NCI-H345 treated with DMSO at 0.1 percent for 48 hours (cell line): ENCODE measurements at regions not wholly inside any gene's neighbourhood (a gene's known extent, or its start where the extent isn't known, plus 50 kb on each side); places are given as distances from the start of the nearest gene placed in this dataset.
A peak's percentile ranks its signal among the peaks of the same experiment; 100 is the strongest.

Source experiments
- DNase-seq: peaks from one replicate; lab custom pipeline; 2025; ENCODE audit not compliant: unreplicated experiment; lab: John Stamatoyannopoulos, UW

- DNase-seq = no peak
Measured at GRCh38 chr11:115695677-115696364, 191.6 kb upstream of the CADM1 start.

GRCh38 chr11:115693002-115693401 lies 188.8 kb upstream of the CADM1 start:
- no peak for DNase-seq

DNA sequence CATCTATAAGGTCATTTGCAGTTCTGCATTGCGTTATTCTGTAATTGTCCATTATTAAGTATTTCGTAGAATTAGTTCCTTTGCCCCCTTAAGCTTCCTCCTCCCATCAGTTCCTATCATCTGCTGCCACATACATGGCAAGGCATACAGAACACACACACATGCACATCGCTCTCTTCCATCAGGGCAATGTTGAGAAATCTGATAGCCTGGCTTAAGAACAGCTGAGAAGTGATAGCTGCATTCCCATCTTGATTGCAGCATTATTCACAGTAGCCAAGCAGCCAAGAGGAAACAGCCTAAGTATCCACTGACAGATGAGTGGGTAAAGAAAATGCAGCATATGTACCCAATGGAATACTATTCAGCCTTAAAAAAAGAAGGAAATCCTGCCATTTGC lies 186.8 kb upstream of the CADM1 start:
- DNase-seq = no peak

GRCh38 chr11:115687934-115688333 lies 183.7 kb upstream of the CADM1 start:
- no peak for DNase-seq

GRCh38 chr11:115684699-115685098 lies 180.5 kb upstream of the CADM1 start:
- no peak for DNase-seq

DNA sequence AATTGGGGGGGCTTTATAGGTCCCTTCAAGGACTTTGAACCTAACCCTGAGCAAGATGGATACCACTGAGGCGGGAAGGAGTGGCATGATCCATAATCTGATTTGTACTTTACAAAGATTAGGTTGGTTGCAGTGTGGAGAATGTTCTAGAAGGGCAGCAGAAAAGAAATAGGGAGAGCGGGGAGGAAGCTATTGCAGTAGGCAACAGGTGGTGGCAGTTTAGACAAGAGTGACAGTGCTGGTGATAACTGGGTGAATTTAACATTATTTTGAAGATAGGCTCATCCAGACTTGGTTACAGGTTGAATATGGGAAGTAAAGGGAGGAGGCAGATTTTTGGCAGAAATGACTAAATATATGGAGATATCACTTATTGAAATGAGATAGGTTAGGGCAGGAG lies 179.9 kb upstream of the CADM1 start:
- no peak for DNase-seq

- no peak for DNase-seq
Measured at GRCh38 chr11:115682888-115683287, 178.7 kb upstream of the CADM1 start.

DNA sequence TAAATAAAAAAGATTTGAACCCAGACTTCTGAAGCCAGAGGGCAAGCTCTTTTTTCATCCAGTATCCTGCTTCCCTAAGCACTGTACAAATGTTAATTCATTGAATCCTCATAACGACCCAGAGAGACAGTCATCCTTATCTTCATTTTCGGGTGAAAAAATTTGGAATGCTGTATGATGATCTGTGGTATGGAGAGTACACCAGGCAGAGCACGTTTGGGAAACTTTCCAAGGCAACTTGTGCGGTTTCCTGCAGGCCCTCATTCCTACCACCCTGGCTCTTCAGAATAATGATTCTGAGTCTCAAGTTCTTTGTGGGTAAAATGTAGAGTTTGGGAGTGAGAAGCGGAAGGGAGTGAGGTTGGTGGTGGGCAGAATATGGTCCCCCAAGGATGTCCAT lies 177.9 kb upstream of the CADM1 start:
- DNase-seq = no peak

DNA sequence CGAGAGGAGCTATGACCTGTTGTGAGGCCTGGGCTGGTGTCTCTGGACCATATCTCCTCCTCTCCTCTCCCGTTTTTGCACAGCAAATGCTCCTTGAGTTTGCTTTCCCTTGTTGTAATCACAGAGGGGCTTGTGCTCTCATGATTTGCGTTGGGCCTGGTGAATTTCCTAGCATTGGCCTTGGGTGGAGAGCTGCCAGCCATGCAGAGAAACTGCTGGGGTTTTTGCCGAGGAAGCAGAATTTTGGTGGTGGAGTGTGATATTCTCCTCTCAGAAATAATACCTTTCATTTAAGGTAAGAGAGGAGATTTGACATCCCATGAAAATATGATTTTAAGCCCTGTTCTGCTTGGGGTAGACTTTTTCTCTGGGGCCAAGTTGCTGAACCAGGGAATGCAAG lies 175.7 kb upstream of the CADM1 start:
- no peak for DNase-seq

- DNase-seq = no peak
Measured at GRCh38 chr11:115678942-115679341, 174.7 kb upstream of the CADM1 start.

- DNase-seq = no peak
Measured at GRCh38 chr11:115677190-115677589, 173.0 kb upstream of the CADM1 start.

GRCh38 chr11:115676768-115677167 lies 172.6 kb upstream of the CADM1 start:
- DNase-seq = no peak

DNA sequence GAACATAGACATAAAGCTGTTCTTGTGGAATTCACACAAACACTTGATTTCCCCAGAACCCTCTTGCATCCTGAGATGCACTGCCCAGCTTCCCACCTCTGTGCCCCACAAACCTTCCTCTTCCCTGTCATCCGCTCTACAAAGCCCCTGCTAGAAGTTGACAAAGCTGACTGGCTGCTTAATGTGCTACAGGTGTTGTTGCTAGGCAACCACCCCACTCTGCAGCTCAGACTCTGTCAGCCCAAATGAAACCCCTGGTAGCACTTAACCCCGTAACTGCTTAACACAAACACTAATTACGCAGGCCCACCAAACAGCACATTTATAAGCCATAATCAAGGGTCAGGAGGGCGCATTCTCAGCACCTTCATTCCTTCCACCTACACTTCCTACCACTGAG lies 172.0 kb upstream of the CADM1 start:
- no peak for DNase-seq

DNA sequence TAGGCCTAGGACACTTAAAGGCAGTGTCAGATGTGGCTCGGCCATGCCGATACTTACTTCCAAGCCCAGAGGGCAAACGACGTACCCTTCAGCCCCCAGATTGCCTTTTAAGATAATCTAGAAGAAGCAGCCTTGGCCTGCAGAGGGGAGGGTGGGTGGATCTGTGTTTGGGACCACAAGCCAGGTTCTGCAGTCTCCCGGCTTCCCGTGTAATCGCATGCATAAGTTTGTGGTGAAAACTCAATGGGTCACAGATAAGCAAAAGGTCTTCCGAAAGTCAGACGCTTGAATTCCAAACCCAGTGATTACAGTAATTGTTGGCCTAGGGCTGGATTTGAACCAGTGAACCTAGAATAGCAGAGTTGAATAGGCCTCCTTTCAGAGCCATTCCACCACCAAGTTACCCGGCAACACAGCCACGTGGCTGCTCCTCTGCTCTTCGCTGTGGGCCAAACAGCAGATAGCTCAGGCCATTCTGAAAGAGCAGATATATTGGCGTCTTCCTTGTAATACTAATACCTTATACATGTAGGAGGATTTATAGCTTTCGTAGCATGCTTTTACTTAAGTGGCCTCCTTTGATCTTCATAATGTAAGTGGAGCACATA lies 170.8 kb upstream of the CADM1 start:
- DNase-seq = no peak

- no peak for DNase-seq
Measured at GRCh38 chr11:115674176-115674936, 170.1 kb upstream of the CADM1 start.

- no peak for DNase-seq
Measured at GRCh38 chr11:115673720-115674119, 169.5 kb upstream of the CADM1 start.

DNA sequence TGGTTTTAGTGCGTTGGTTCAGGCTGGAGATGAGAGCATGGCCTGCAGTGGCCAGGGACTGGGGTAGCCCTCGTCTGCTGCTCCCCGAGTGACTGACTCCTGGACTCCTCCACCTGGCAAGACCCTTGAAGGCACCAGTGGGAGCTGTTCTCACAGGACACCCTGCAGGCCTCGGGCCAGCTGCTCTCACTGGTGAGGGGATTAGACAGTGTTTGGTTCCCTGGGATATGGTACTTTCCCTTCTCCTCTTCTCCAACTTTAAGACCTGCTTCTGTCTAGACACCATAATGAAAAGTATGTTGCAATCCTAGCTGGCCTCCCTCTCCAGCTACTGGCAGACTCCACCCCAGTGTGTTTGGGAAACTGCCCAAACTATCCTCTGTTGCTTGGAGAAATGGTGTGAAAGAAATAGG lies 168.8 kb upstream of the CADM1 start:
- DNase-seq = no peak

DNA sequence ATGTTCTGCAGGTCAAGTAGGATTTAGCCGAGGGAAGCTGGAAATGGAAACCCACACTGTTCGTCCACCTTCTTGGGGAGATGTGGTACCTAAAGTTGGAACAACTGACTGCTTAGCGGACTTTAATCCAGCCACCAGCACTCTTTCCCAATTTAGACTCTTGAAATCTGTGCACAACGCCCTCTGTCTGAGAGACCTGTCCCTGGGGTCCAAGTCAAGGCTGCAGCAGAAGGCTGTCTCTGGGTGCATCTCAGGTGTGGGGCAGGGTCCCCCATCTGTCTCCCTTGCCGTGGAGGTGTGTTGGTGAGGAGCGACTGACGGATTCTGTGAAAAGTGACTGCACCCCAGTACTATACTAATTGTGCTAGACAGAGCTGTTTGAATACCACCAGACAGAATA lies 168.2 kb upstream of the CADM1 start:
- DNase-seq = no peak

DNA sequence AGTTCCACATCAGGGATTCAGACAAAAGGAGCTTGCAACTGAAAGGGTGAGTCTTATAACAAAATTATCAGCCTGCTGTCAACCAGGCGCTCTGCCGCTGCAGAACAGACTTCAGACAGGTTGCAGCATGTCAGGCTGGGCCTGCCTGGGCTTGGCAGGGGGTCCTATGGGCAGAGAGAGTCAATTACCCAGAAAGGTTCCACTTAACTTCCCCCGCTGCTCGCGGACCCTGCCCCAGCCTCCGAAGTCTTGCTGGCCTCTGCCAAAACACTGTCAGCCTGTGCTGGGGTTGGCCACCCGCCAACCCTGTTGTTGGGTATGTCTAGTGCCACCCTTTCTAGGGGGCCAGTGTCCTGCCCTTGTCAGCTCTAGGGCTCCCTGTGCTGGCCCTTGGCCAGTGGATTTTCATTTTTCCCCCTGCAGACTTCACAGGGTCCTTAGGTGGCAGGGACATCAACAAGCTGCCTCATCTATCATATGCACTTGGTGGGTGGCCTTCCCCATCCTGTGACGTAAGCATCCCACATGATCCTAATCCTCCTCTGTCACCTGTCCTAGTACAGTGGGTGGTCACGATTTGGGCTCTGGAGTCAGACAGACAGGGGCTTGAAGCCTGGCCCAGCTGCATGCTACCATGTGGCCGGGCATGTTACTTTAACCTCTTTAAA lies 166.5 kb upstream of the CADM1 start:
- peak; percentile 96 for DNase-seq

GRCh38 chr11:115665958-115666357 lies 161.7 kb upstream of the CADM1 start:
- DNase-seq = no peak

DNA sequence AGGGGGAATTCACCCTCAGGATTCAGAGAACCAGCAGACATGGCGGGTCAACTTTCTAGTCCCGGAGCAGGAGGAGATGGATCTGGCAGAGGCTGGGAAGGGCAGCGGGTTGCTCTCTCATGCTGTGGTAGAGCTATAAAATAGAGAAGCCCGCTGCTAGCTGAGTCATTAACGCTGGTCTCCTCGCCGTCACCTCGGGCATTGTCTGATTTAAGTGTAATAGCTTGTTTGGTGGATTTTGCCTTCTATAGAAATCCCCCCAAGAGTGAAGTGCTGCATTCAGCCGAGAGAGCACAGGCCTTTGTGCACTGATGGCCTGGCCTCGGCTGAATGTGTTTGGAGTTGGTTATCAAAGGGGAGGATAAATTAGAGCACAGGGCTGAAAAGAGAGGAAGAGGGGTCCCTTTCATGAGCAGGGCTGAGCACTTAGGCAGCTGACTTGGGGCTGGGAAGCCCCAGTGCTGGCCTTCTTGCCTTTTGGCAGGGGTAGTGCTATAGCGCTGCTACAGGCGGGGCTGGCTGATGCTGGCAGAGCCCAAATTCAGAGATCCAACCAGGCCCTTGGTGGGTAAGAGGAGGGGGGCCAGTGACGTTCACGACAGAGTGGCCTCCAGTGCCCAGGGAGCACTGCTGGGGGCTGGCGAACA lies 161.1 kb upstream of the CADM1 start:
- no peak for DNase-seq
